GM12878 (cell line): ENCODE measurements at regions not wholly inside any gene's neighbourhood (a gene's known extent, or its start where the extent isn't known, plus 50 kb on each side); places are given as distances from the start of the nearest gene placed in this dataset.

Source experiments
- ATAC-seq: fragments of 200-7000 bp; cut with Tn5 transposase; 3 replicates; pipeline ENCODE4 v1.9.1; 2020; ENCODE audit warnings: mild to moderate bottlenecking, moderate library complexity
- BruUV-seq: library from RNA; stranded (reverse); fragments of 400-500 nt; replicated peaks from 2 replicates; lab custom pipeline; 2021; lab: Mats Ljungman, UMichigan
- CTCF ChIA-PET: fragments of 300-600 bp; sonication (Branson Sonifier 250); formaldehyde crosslinking; extraction: SDS; loops from one replicate; lab custom pipeline; 2021; ENCODE audit warnings: inconsistent platforms; lab: Yijun Ruan, JAX
- POLR2A ChIA-PET: fragments of 350-600 bp; formaldehyde crosslinking; extraction: SDS; loops from one replicate; lab custom pipeline; 2021; ENCODE audit warnings: inconsistent platforms; lab: Charles Lee
- RAD21 ChIA-PET: fragments of 300-600 bp; sonication (Branson Sonifier 250); formaldehyde crosslinking; loops from one replicate; lab custom pipeline; 2023; ENCODE audit warnings: antibody characterized with exemption; ENCODE audit not compliant: unreplicated experiment; lab: Charles Lee
- SMC1A ChIA-PET: fragments of 300-600 bp; sonication (Branson Sonifier 250); formaldehyde crosslinking; loops from one replicate; lab custom pipeline; 2023; ENCODE audit not compliant: unreplicated experiment, uncharacterized antibody; lab: Charles Lee
- DNase-seq: peaks from one replicate; pipeline ENCODE4 v3.0.0-alpha.2; 2011; ENCODE audit warnings: low read depth, low spot score
- FAIRE-seq: peaks from 3 replicates; lab custom pipeline; 2011; peaks lifted over from hg19 to GRCh38; lab: Jason Lieb, UNC
- H2AFZ ChIP-seq: 2 replicates; pipeline ENCODE4 v1.6.0; 2011; ENCODE audit warnings: low read depth, low read length, control low read depth; ENCODE audit not compliant: control insufficient read depth
- H3K27ac ChIP-seq: 2 replicates; pipeline ENCODE4 v1.5.1; 2011; ENCODE audit warnings: control low read depth; ENCODE audit not compliant: control insufficient read depth, insufficient read depth
- H3K27me3 ChIP-seq, 2 experiments: replicated peaks in 1 of 2; 2 replicates each; pipeline versions ENCODE4 v1.6.0 to v1.6.1; 2011; ENCODE audit warnings: low read length in 1 of 2; ENCODE audit not compliant: control insufficient read depth in 2 of 2, insufficient read depth in 2 of 2
- H3K36me3 ChIP-seq, 2 experiments: 2 replicates each; pipeline ENCODE4 v1.5.1; 2011; ENCODE audit warnings: low read length in 1 of 2; ENCODE audit not compliant: control insufficient read depth in 2 of 2, insufficient read depth in 2 of 2
- H3K4me1 ChIP-seq: 2 replicates; pipeline ENCODE4 v1.6.1; 2011; ENCODE audit warnings: mild to moderate bottlenecking, low read length, moderate library complexity, mixed read lengths; ENCODE audit not compliant: control insufficient read depth, insufficient read depth
- H3K4me2 ChIP-seq: 2 replicates; pipeline ENCODE4 v1.6.0; 2011; ENCODE audit warnings: control low read depth; ENCODE audit not compliant: control insufficient read depth, insufficient read depth
- H3K4me3 ChIP-seq: fragments of 200-600 bp; sonication (generic); 2 replicates; pipeline ENCODE4 v1.5.1; 2016
- H3K79me2 ChIP-seq: 2 replicates; pipeline ENCODE4 v1.6.0; 2011; ENCODE audit warnings: low read length; ENCODE audit not compliant: control insufficient read depth, insufficient read depth
- H3K9ac ChIP-seq: 2 replicates; pipeline ENCODE4 v1.8.0; 2011; ENCODE audit warnings: low read length, control low read depth, mixed read lengths; ENCODE audit not compliant: control insufficient read depth, insufficient read depth
- H3K9me3 ChIP-seq: replicated peaks from 3 replicates; pipeline ENCODE4 v1.5.1; 2011; ENCODE audit warnings: mild to moderate bottlenecking, low read length; ENCODE audit not compliant: control insufficient read depth, insufficient read depth
- H4K20me1 ChIP-seq: 2 replicates; pipeline ENCODE4 v1.6.0; 2011; ENCODE audit not compliant: control insufficient read depth, insufficient read depth
- CREB1 ChIP-seq: IDR thresholded peaks from 2 replicates; pipeline ENCODE4 v1.6.1; 2012; ENCODE audit warnings: low read depth, mild to moderate bottlenecking, inconsistent platforms
- IKZF2 ChIP-seq, 2 experiments: fragments of 450-650 bp; IDR thresholded peaks; 2 replicates each; pipeline ENCODE4 v1.6.1; 2017; ENCODE audit warnings: mild to moderate bottlenecking in 2 of 2, moderate library complexity in 2 of 2
- SMAD1 ChIP-seq: fragments of 450-650 bp; IDR thresholded peaks from 2 replicates; pipeline ENCODE4 v1.6.1; 2018; ENCODE audit warnings: mild to moderate bottlenecking, low read depth; ENCODE audit not compliant: partially characterized antibody
- SREBF1 ChIP-seq: IDR thresholded peaks from 2 replicates; pipeline ENCODE4 v1.6.1; 2012; ENCODE audit warnings: mild to moderate bottlenecking, low read length
- WGBS: methylation state at CpG from one replicate; pipeline ENCODE4 v1.1.6; 2016; ENCODE audit warnings: low lambda C conversion rate; ENCODE audit not compliant: insufficient replicate concordance, insufficient coverage; ENCODE audit errors: missing lambda C conversion rate; 5-methylcytosine and 5-hydroxymethylcytosine counted together
- in situ Hi-C: fragments of 300-500 bp; cut with MboI; formaldehyde crosslinking; loops from 9 replicates; pipeline ENCODE4 v1.14.3; 2018; ENCODE audit warnings: mixed read lengths
- intact Hi-C: fragments of 100-400 bp; cut with micrococcal nuclease; formaldehyde crosslinking; loops from one replicate; pipeline ENCODE4 v1.14.2; 2022; ENCODE audit not compliant: unreplicated experiment
- TF ChIP-seq, protein P1 (sequence below): fragments of 450-650 bp; IDR thresholded peaks from 2 replicates; pipeline ENCODE4 v1.6.1; 2016; ENCODE audit warnings: mild to moderate bottlenecking
- TF ChIP-seq, protein P2 (sequence below): fragments of 450-650 bp; IDR thresholded peaks from 2 replicates; pipeline ENCODE4 v1.6.1; 2017; ENCODE audit warnings: borderline replicate concordance

DNA sequence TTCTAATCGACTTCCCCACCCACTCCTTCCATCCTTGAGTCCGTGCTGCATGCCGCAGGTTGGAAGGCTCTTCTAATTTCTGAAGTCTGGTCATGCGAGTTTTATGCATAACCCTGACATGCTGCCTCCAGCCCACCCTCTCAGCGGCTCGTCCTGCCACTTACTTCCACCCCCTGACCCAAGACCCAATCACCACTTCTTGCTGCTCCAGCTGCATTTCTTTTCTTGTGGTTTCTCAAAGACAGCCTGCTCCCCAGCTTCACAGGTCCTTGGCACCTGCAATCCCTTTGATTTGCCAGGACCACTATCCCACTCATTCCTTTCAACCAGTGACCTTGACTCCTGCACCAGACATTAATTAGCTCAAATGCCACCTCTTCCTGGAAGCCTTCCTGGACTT is 486.7 kb downstream of the VRK1 start:
- TF ChIP-seq SMAD1 (no peak), CREB1 (no peak), IKZF2 (IDR thresholded peaks at IDR 0.05) (no peak), SREBF1 (no peak)
- TF ChIP-seq, protein P1, sequence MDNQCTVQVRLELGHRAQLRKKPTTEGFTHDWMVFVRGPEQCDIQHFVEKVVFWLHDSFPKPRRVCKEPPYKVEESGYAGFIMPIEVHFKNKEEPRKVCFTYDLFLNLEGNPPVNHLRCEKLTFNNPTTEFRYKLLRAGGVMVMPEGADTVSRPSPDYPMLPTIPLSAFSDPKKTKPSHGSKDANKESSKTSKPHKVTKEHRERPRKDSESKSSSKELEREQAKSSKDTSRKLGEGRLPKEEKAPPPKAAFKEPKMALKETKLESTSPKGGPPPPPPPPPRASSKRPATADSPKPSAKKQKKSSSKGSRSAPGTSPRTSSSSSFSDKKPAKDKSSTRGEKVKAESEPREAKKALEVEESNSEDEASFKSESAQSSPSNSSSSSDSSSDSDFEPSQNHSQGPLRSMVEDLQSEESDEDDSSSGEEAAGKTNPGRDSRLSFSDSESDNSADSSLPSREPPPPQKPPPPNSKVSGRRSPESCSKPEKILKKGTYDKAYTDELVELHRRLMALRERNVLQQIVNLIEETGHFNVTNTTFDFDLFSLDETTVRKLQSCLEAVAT = no peak
- TF ChIP-seq, protein P2, sequence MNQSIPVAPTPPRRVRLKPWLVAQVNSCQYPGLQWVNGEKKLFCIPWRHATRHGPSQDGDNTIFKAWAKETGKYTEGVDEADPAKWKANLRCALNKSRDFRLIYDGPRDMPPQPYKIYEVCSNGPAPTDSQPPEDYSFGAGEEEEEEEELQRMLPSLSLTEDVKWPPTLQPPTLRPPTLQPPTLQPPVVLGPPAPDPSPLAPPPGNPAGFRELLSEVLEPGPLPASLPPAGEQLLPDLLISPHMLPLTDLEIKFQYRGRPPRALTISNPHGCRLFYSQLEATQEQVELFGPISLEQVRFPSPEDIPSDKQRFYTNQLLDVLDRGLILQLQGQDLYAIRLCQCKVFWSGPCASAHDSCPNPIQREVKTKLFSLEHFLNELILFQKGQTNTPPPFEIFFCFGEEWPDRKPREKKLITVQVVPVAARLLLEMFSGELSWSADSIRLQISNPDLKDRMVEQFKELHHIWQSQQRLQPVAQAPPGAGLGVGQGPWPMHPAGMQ = no peak
- TF ChIP-seq, all 136 proteins: peak for 0
- Histone ChIP-seq H3K27ac (no peak overlapping the region), H3K4me2 (no peak overlapping the region), H3K9ac (no peak overlapping the region), H3K4me1 (no peaks in the 10 kb centered on the region), H3K79me2 (no peaks in the 10 kb centered on the region), H3K9me3 (no peaks in the 10 kb centered on the region), H2AFZ (no peak overlapping the region), H3K36me3 (no peaks in the 10 kb centered on the region), H3K27me3 (no peaks in the 10 kb centered on the region), H3K4me3 (no peak overlapping the region), H4K20me1 (no peaks in the 10 kb centered on the region)
- ChIA-PET RAD21 (interaction anchor here (0.6 kb wide), 1 partner anchor 22 kb away, joined by 3 read pairs; no protein-coding TSS in a partner anchor), POLR2A (no interaction called here), CTCF (interaction anchor here (0.6 to 1.9 kb wide), 5 partner anchors 14 to 251 kb away, joined by 3 to 5 read pairs (median 4); no protein-coding TSS in a partner anchor), SMC1A (interaction anchor here (1.0 to 1.6 kb wide), 4 partner anchors 26 to 153 kb away, joined by 3 to 4 read pairs (median 4); no protein-coding TSS in a partner anchor)
- ATAC-seq = no peak
- no TSS peak for BruUV-seq
- WGBS = 45% methylated on average over 6 of the region's 6 CpGs
- no peak for FAIRE-seq
- in situ Hi-C loops (no loop called here), intact Hi-C loops (no loop called here)
- DNase-seq = no peak
